Glutamatergic neuron (in vitro differentiated cells): ENCODE measurements at regions not wholly inside any gene's neighbourhood (a gene's known extent, or its start where the extent isn't known, plus 50 kb on each side); places are given as distances from the start of the nearest gene placed in this dataset.

Source experiments
- DNase-seq: peaks from one replicate; pipeline ENCODE4 v3.0.0; 2022
- H3K27ac Mint-ChIP-seq: one replicate; pipeline ENCODE4 v1.8.0; 2020; ENCODE audit warnings: mild to moderate bottlenecking, mixed read lengths, inconsistent platforms; ENCODE audit not compliant: unreplicated experiment
- H3K27me3 Mint-ChIP-seq: one replicate; pipeline ENCODE4 v1.8.0; 2020; ENCODE audit warnings: mild to moderate bottlenecking, moderate library complexity, mixed read lengths, inconsistent platforms; ENCODE audit not compliant: unreplicated experiment
- H3K36me3 Mint-ChIP-seq: one replicate; pipeline ENCODE4 v1.8.0; 2020; ENCODE audit warnings: mild to moderate bottlenecking, mixed read lengths, inconsistent platforms; ENCODE audit not compliant: unreplicated experiment
- H3K4me1 Mint-ChIP-seq: one replicate; pipeline ENCODE4 v1.8.0; 2020; ENCODE audit warnings: mild to moderate bottlenecking, low read depth, mixed read lengths, inconsistent platforms; ENCODE audit not compliant: unreplicated experiment
- H3K4me3 Mint-ChIP-seq: one replicate; pipeline ENCODE4 v1.8.0; 2020; ENCODE audit warnings: mild to moderate bottlenecking, mixed read lengths, inconsistent platforms; ENCODE audit not compliant: unreplicated experiment
- H3K9me3 Mint-ChIP-seq: one replicate; pipeline ENCODE4 v1.8.0; 2020; ENCODE audit warnings: mild to moderate bottlenecking, moderate library complexity, mixed read lengths, inconsistent platforms; ENCODE audit not compliant: unreplicated experiment
- CTCF ChIP-seq: fragments of 200-600 bp; sonication (generic); IDR thresholded peaks from one replicate; pipeline ENCODE4 v1.5.0; 2021; ENCODE audit not compliant: partially characterized antibody, unreplicated experiment

- Mint-ChIP-seq H3K9me3 (peaks cover 2% of the 10 kb centered on the region), H3K36me3 (no peaks in the 10 kb centered on the region), H3K4me3 (no peak overlapping the region), H3K4me1 (peaks cover 6% of the 10 kb centered on the region), H3K27ac (no peak overlapping the region), H3K27me3 (peaks cover 2% of the 10 kb centered on the region)
- DNase-seq = no peak
- TF ChIP-seq CTCF = no peak
Measured at GRCh38 chr13:29907670-29908069, 57.3 kb upstream of the UBL3 start.

DNA sequence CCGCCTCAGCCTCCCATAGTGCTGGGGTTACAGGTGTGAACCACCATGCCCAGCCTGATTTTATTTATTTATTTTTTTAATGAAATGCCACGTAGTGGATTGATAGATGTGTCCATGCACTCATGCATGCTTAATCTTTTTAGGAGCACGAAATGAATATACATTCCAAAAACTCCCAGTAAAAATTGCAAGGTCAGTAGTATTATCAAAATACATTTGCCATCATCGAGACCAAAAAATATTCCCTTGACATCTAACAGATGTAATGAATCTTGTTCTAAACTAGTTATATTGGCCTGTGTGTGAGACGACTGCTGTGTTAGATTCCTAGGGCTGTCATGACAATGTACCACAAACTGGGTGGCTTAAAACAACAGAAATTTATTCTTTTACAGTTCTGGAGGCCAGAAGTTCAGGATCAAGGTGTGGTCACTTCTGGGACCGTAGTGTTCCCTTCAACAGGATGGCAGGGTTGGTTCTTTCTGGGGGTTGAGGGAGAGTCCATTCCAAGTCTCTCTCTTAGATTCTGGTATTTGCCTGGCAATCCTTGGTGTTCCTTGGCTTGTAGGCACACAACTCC, 56.1 kb upstream of the UBL3 start:
- H3K36me3 Mint-ChIP-seq = no peaks in the 10 kb centered on the region
- H3K27me3 Mint-ChIP-seq = peaks cover 2% of the 10 kb centered on the region
- H3K4me1 Mint-ChIP-seq = peaks cover 6% of the 10 kb centered on the region
- no peak overlapping the region for H3K4me3 Mint-ChIP-seq
- TF ChIP-seq CTCF = no peak
- no peak for DNase-seq
- H3K27ac Mint-ChIP-seq = no peak overlapping the region
- H3K9me3 Mint-ChIP-seq = peaks cover 2% of the 10 kb centered on the region

DNA sequence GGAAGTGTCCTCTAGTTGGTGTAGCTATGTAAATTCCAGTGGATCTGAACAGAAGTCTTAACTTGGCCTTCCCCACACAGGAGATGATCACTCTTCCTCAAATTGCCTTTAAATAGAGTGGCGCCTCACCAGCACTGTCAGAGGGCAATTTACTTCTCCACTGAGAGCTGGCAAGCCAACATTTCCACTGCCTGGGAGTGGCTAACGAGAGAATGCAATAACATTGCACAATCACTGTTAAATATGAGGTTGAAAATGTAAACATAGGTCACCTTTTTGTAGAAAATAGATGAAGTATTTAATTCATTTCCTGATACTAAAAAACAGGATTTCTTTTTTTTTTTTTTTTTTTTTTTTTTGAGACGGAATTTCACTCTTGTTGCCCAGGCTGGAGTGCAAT, 55.4 kb upstream of the UBL3 start:
- no peak for TF ChIP-seq CTCF
- H3K27ac Mint-ChIP-seq = no peak overlapping the region
- H3K4me3 Mint-ChIP-seq = no peak overlapping the region
- H3K9me3 Mint-ChIP-seq = peaks cover 2% of the 10 kb centered on the region
- H3K36me3 Mint-ChIP-seq = no peaks in the 10 kb centered on the region
- peaks cover 6% of the 10 kb centered on the region for H3K4me1 Mint-ChIP-seq
- DNase-seq = no peak
- H3K27me3 Mint-ChIP-seq = peaks cover under 1% of the 10 kb centered on the region

DNA sequence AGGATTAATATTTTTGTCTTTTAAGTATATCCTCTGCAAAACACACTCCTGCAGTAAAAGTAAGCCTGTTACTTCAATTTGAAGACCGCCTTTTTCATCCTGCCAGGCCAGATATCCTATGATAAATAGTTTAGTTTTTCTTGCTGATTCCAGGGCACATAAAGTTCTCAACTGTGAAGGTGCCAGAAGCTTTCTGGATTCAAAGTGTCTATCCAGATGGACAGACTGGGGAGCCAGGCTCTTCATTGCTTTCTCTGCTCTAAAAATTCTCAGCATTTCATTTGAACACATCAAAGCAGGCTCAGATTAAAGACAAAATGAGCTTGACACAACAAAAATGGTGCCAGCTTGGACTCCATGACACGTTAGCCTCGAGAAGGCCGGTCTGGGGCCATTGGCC, 53.6 kb upstream of the UBL3 start:
- Mint-ChIP-seq H3K4me1 (peaks cover under 1% of the 10 kb centered on the region), H3K27me3 (peaks cover 2% of the 10 kb centered on the region), H3K36me3 (no peaks in the 10 kb centered on the region), H3K4me3 (no peak overlapping the region), H3K9me3 (peaks cover 2% of the 10 kb centered on the region), H3K27ac (no peak overlapping the region)
- no peak for DNase-seq
- TF ChIP-seq CTCF = no peak

DNA sequence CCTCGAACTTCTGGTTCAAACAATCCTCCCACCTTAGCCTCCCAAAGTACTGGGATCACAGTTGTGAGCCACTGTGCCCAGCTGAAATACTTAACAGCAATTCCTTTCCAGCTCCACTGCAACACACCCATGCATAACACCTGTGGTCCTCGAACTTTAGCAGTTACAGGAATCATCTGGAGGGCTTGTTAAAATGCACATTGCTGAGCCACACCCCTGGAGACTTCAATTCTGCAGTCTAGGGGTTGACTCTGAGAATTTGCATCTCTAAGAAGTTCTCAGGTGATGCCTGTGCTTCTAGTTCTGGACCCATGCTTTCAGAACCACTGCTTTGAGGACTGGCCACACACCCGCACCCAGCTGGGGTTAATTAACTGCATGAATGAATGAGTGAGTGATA, 53.1 kb upstream of the UBL3 start:
- no peak for DNase-seq
- peaks cover 2% of the 10 kb centered on the region for H3K9me3 Mint-ChIP-seq
- peaks cover 2% of the 10 kb centered on the region for H3K27me3 Mint-ChIP-seq
- no peak overlapping the region for H3K4me3 Mint-ChIP-seq
- no peak for TF ChIP-seq CTCF
- no peaks in the 10 kb centered on the region for H3K4me1 Mint-ChIP-seq
- no peaks in the 10 kb centered on the region for H3K36me3 Mint-ChIP-seq
- H3K27ac Mint-ChIP-seq = no peak overlapping the region
